Hepatocyte (in vitro differentiated cells): ENCODE measurements at regions not wholly inside any gene's neighbourhood (a gene's known extent, or its start where the extent isn't known, plus 50 kb on each side); places are given as distances from the start of the nearest gene placed in this dataset.
A peak's percentile ranks its signal among the peaks of the same experiment; 100 is the strongest.

Experiments used
- DNase-seq: peaks from one replicate; pipeline ENCODE4 v3.0.0-alpha.2; 2016; ENCODE audit warnings: low spot score
- H2AFZ ChIP-seq: fragments of 200-600 bp; sonication (generic); 2 replicates; pipeline ENCODE4 v1.6.0; 2016; ENCODE audit warnings: antibody characterized with exemption, mild to moderate bottlenecking
- H3K27ac ChIP-seq: fragments of 200-600 bp; sonication (generic); 2 replicates; pipeline ENCODE4 v1.5.1; 2016; ENCODE audit warnings: mild to moderate bottlenecking
- H3K27me3 ChIP-seq: fragments of 200-600 bp; sonication (generic); 2 replicates; pipeline ENCODE4 v1.6.1; 2016
- H3K36me3 ChIP-seq: fragments of 200-600 bp; sonication (generic); replicated peaks from 2 replicates; pipeline ENCODE4 v1.5.1; 2016; ENCODE audit warnings: low read depth; ENCODE audit not compliant: insufficient read depth
- H3K4me1 ChIP-seq: fragments of 200-600 bp; sonication (generic); 2 replicates; pipeline ENCODE4 v1.5.1; 2016; ENCODE audit warnings: mild to moderate bottlenecking, moderate library complexity; ENCODE audit not compliant: insufficient read depth
- H3K4me2 ChIP-seq: fragments of 200-600 bp; sonication (generic); 2 replicates; pipeline ENCODE4 v1.6.0; 2016
- H3K4me3 ChIP-seq: fragments of 200-600 bp; sonication (generic); 2 replicates; pipeline ENCODE4 v1.5.1; 2016; ENCODE audit warnings: mild to moderate bottlenecking
- H3K79me2 ChIP-seq: fragments of 200-600 bp; sonication (generic); 2 replicates; pipeline ENCODE4 v1.6.0; 2017; ENCODE audit warnings: mild to moderate bottlenecking
- H3K9me2 ChIP-seq: fragments of 200-600 bp; sonication (generic); replicated peaks from 2 replicates; pipeline ENCODE4 v1.6.0; 2017; ENCODE audit warnings: mild to moderate bottlenecking; ENCODE audit not compliant: insufficient read depth
- H3K9me3 ChIP-seq: fragments of 200-600 bp; sonication (generic); 2 replicates; pipeline ENCODE4 v1.5.1; 2016; ENCODE audit warnings: low read depth, mild to moderate bottlenecking
- H4K20me1 ChIP-seq: fragments of 200-600 bp; sonication (generic); 2 replicates; pipeline ENCODE4 v1.6.0; 2016; ENCODE audit warnings: mild to moderate bottlenecking; ENCODE audit not compliant: insufficient read depth, poor library complexity, severe bottlenecking
- EZH2 ChIP-seq: fragments of 200-600 bp; sonication (generic); IDR thresholded peaks from 2 replicates; pipeline ENCODE4 v1.6.1; 2016; ENCODE audit warnings: antibody characterized with exemption, mild to moderate bottlenecking, borderline replicate concordance
- EZH2phosphoT487 ChIP-seq: fragments of 200-600 bp; sonication (generic); IDR thresholded peaks from one replicate; pipeline ENCODE4 v1.6.1; 2018; ENCODE audit warnings: antibody characterized with exemption, mild to moderate bottlenecking, low read depth, moderate library complexity; ENCODE audit not compliant: unreplicated experiment, severe bottlenecking
- WGBS: methylation state at CpG from one replicate; pipeline ENCODE4 v1.1.6; 2016; ENCODE audit warnings: low lambda C conversion rate; ENCODE audit errors: missing lambda C conversion rate; 5-methylcytosine and 5-hydroxymethylcytosine counted together
- TF ChIP-seq, protein P1 (sequence below): fragments of 200-600 bp; sonication (generic); IDR thresholded peaks from 2 replicates; pipeline ENCODE4 v1.5.1; 2016; ENCODE audit warnings: antibody characterized with exemption, mild to moderate bottlenecking; ENCODE audit not compliant: poor library complexity

DNA sequence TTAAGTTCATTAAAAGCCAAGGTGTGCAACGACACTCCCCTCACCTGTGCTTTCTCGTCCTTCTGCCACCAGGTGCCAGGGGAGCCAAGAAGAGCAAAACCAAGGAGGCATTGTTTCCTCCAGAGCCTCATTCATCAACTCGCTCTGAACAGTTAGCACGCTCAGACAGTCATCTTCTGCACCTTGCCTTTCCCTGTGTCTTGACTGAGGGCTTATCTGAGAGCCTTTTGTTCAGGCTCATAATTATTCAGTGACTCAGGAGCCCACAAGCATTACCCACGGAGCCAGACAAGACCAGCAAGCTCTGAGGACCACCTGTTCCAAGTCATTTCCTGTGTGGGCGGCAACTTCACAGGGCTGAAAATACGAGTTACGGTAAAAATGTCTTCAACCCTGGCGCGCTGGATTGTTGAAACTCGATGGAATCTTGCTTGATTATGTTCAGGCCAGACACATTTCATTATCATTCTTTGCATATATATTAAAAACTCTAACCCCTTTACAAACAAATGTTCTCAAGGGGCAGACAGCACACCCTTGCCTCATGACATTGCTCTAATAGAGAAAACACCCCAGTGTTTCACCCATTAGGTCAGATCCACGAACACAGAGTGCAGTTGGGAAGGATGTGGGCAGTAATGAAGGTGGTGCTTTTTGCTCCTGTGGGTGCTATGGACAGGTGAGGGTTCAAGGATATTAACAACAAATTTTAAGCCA is 89.7 kb upstream of the RUNX1 start:
- H3K9me2 ChIP-seq, result no peaks in the 10 kb centered on the region
- WGBS, result 83% methylated on average over 12 of the region's 12 CpGs
- H3K4me2 ChIP-seq, result no peak overlapping the region
- no peak for TF ChIP-seq EZH2phosphoT487
- no peak for TF ChIP-seq EZH2
- TF ChIP-seq, protein P1, sequence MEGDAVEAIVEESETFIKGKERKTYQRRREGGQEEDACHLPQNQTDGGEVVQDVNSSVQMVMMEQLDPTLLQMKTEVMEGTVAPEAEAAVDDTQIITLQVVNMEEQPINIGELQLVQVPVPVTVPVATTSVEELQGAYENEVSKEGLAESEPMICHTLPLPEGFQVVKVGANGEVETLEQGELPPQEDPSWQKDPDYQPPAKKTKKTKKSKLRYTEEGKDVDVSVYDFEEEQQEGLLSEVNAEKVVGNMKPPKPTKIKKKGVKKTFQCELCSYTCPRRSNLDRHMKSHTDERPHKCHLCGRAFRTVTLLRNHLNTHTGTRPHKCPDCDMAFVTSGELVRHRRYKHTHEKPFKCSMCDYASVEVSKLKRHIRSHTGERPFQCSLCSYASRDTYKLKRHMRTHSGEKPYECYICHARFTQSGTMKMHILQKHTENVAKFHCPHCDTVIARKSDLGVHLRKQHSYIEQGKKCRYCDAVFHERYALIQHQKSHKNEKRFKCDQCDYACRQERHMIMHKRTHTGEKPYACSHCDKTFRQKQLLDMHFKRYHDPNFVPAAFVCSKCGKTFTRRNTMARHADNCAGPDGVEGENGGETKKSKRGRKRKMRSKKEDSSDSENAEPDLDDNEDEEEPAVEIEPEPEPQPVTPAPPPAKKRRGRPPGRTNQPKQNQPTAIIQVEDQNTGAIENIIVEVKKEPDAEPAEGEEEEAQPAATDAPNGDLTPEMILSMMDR, result no peak
- no peaks in the 10 kb centered on the region for H4K20me1 ChIP-seq
- DNase-seq, result peak; percentile 17
- H3K4me3 ChIP-seq, result no peak overlapping the region
- H3K79me2 ChIP-seq, result no peaks in the 10 kb centered on the region
- H3K27ac ChIP-seq, result peak overlapping the region; percentile 46
- H3K36me3 ChIP-seq, result no peaks in the 10 kb centered on the region
- H3K4me1 ChIP-seq, result peaks cover 13% of the 10 kb centered on the region
- H2AFZ ChIP-seq, result no peak overlapping the region
- H3K9me3 ChIP-seq, result no peaks in the 10 kb centered on the region
- no peaks in the 10 kb centered on the region for H3K27me3 ChIP-seq

DNA sequence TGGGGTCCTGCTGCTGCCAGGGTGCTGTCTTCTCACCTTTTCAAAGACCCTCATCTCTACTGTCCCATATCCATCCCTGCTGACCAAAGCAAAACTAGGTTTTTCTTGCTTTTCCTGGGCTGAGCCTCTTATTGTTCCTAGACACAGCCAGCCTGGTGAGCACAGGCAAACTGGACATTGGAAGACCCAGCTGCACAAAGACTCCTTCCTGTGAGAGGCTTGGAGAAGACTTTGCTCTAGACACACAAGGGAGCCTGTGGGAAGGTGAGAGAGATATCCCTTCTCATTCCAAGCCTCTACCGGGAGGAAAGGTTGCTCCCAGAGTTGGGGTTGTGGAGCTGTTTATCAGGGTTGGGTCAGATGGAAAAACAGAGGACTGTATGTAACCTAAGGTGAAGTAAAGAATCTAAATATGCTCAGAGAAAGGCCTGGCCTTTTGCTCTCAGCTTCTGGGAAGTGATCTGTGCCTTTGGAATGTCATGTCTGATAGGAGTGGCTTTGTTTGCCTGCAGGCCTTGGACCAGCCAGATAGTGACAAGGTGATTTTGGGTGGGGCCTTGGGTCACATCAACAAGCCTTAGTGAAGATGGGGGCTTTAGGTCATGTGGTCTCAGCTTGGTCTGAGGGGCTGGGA is 87.6 kb upstream of the RUNX1 start:
- peak overlapping the region; percentile 96 for H3K27ac ChIP-seq
- peak overlapping the region; percentile 21 for H2AFZ ChIP-seq
- DNase-seq, result peak; percentile 69

DNA sequence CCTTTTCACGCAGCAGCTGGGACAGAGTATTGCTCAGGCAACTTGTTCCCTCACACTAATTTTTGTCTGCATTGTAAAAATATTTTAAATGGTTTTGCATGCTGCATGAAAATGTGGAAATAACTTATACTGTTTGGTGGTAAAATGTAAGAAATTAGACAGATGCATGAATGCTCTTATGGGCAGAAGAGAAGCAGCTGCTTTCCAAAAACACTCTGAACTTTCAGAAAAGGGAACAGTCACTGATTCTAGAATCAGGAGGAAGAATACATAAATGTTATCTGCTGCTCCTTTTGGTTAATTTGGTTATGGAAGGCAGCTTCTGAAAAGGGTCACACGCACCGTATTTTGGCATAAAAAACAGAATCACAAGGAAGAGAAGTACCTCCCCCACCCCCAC is 87.0 kb upstream of the RUNX1 start:
- Histone ChIP-seq H3K4me2 (no peak overlapping the region), H3K27ac (peak overlapping the region; percentile 96), H3K9me2 (no peaks in the 10 kb centered on the region), H3K4me1 (peaks cover 13% of the 10 kb centered on the region), H4K20me1 (no peaks in the 10 kb centered on the region), H3K9me3 (no peaks in the 10 kb centered on the region), H2AFZ (no peak overlapping the region), H3K36me3 (no peaks in the 10 kb centered on the region), H3K27me3 (no peaks in the 10 kb centered on the region), H3K4me3 (no peak overlapping the region), H3K79me2 (no peaks in the 10 kb centered on the region)
- WGBS, result 65% methylated on average over 3 of the region's 3 CpGs
- TF ChIP-seq EZH2phosphoT487 (no peak), EZH2 (no peak)
- TF ChIP-seq, protein P1, result no peak
- no peak for DNase-seq

More for the DNA sequence above, 87.6 kb upstream of the RUNX1 start:
- Histone ChIP-seq H4K20me1 (no peaks in the 10 kb centered on the region), H3K9me2 (no peaks in the 10 kb centered on the region), H3K27me3 (no peaks in the 10 kb centered on the region), H3K4me1 (peaks cover 13% of the 10 kb centered on the region), H3K79me2 (no peaks in the 10 kb centered on the region), H3K9me3 (no peaks in the 10 kb centered on the region), H3K4me2 (peak overlapping the region; percentile 15), H3K4me3 (no peak overlapping the region), H3K36me3 (no peaks in the 10 kb centered on the region)
- no peak for TF ChIP-seq EZH2
- no peak for TF ChIP-seq EZH2phosphoT487
- TF ChIP-seq, protein P1, result no peak
- 25% methylated on average over 1 of the region's 1 CpG for WGBS
